Spleen (tissue), 7 donors: ENCODE measurements at regions not wholly inside any gene's neighbourhood (a gene's known extent, or its start where the extent isn't known, plus 50 kb on each side); places are given as distances from the start of the nearest gene placed in this dataset.

ENCODE experiments used
- POLR2A ChIP-seq, 3 donors: fragments of 450-650 bp; IDR thresholded peaks; one replicate each; pipeline ENCODE4 v1.5.1; 2017; ENCODE audit warnings: antibody characterized with exemption in 3 of 3, mild to moderate bottlenecking in 1 of 3
- TF ChIP-seq, protein P1 (sequence below), 11 experiments: fragments of 200-600 bp in 7 of 11; fragments of 450-650 bp in 4 of 11; sonication (generic) in 4 of 11; IDR thresholded peaks in 8 of 11; conservative IDR thresholded peaks in 3 of 11; 1 replicate in 7 of 11; 2 replicates in 4 of 11; pipeline versions ENCODE4 v1.4.0 to v1.8.0; 2016 to 2021; ENCODE audit warnings: antibody characterized with exemption in 11 of 11, inconsistent platforms in 4 of 11, mild to moderate bottlenecking in 1 of 11
- donor health status: DM: no; HTN: no; CAD: no; lungs with moderate emphysema.
- donor health status: DM: no; HTN: no; CAD: no.
- donor health status: DM: no; HTN: no; CAD: no.

- TF ChIP-seq, protein P1, sequence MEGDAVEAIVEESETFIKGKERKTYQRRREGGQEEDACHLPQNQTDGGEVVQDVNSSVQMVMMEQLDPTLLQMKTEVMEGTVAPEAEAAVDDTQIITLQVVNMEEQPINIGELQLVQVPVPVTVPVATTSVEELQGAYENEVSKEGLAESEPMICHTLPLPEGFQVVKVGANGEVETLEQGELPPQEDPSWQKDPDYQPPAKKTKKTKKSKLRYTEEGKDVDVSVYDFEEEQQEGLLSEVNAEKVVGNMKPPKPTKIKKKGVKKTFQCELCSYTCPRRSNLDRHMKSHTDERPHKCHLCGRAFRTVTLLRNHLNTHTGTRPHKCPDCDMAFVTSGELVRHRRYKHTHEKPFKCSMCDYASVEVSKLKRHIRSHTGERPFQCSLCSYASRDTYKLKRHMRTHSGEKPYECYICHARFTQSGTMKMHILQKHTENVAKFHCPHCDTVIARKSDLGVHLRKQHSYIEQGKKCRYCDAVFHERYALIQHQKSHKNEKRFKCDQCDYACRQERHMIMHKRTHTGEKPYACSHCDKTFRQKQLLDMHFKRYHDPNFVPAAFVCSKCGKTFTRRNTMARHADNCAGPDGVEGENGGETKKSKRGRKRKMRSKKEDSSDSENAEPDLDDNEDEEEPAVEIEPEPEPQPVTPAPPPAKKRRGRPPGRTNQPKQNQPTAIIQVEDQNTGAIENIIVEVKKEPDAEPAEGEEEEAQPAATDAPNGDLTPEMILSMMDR (IDR thresholded peaks at IDR 0.05 in 8 of 11, conservative IDR thresholded peaks at IDR 0.05 in 3 of 11), result no peak
- no peak for TF ChIP-seq POLR2A (IDR thresholded peaks at IDR 0.05)
These were observed 312.9 kb downstream of the ZBBX start for GRCh38 chr3:167066977-167067786.
